ENCODE measurements at regions not wholly inside any gene's neighbourhood (a gene's known extent, or its start where the extent isn't known, plus 50 kb on each side); places are given as distances from the start of the nearest gene placed in this dataset.

- DNase-seq: no peak
- H3K27me3 ChIP-seq (ENCODE audit: low read depth): no peaks in the 10 kb centered on the region
- no peaks in the 10 kb centered on the region for H3K36me3 ChIP-seq
- no peaks in the 10 kb centered on the region for H3K4me1 ChIP-seq
- no peak for TF ChIP-seq CTCF (IDR thresholded peaks at IDR 0.05)
- no peak for ATAC-seq
- intact Hi-C loops (cut with DNase I): no loop called here
- H3K9me3 ChIP-seq: no peaks in the 10 kb centered on the region
- H3K4me3 ChIP-seq: no peak overlapping the region
- no peak overlapping the region for H3K27ac ChIP-seq
Observed at GRCh38 chr5:58317808-58318207, 142.1 kb downstream of the PLK2 start.

GRCh38 chr5:58317009-58317408 is 142.9 kb downstream of the PLK2 start:
- H3K4me3 ChIP-seq: no peak overlapping the region
- intact Hi-C loops (cut with DNase I): no loop called here
- no peaks in the 10 kb centered on the region for H3K36me3 ChIP-seq
- no peaks in the 10 kb centered on the region for H3K9me3 ChIP-seq
- DNase-seq (no peak), ATAC-seq (no peak)
- H3K27me3 ChIP-seq (ENCODE audit: low read depth): no peaks in the 10 kb centered on the region
- no peak overlapping the region for H3K27ac ChIP-seq
- H3K4me1 ChIP-seq: no peaks in the 10 kb centered on the region
- TF ChIP-seq CTCF (IDR thresholded peaks at IDR 0.05): no peak

- no peaks in the 10 kb centered on the region for H3K36me3 ChIP-seq
- H3K4me1 ChIP-seq: no peaks in the 10 kb centered on the region
- H3K27me3 ChIP-seq (ENCODE audit: low read depth): no peaks in the 10 kb centered on the region
- ATAC-seq (no peak), DNase-seq (no peak)
- intact Hi-C loops (cut with DNase I): no loop called here
- no peaks in the 10 kb centered on the region for H3K9me3 ChIP-seq
- TF ChIP-seq CTCF (IDR thresholded peaks at IDR 0.05): no peak
- no peak overlapping the region for H3K4me3 ChIP-seq
- H3K27ac ChIP-seq: no peak overlapping the region
Observed at GRCh38 chr5:58315794-58316193, 144.1 kb downstream of the PLK2 start.

GRCh38 chr5:58314356-58315210 is 145.3 kb downstream of the PLK2 start:
- DNase-seq (no peak), ATAC-seq (peak; percentile 59 to 76)
- no peak overlapping the region for H3K27ac ChIP-seq
- no peak for TF ChIP-seq CTCF (IDR thresholded peaks at IDR 0.05)
- H3K4me1 ChIP-seq: no peaks in the 10 kb centered on the region
- H3K27me3 ChIP-seq (ENCODE audit: low read depth): no peaks in the 10 kb centered on the region
- no peak overlapping the region for H3K4me3 ChIP-seq
- no peaks in the 10 kb centered on the region for H3K36me3 ChIP-seq
- no peaks in the 10 kb centered on the region for H3K9me3 ChIP-seq
- intact Hi-C loops (cut with DNase I): no loop called here

- intact Hi-C loops (cut with DNase I): no loop called here
- H3K9me3 ChIP-seq: no peaks in the 10 kb centered on the region
- no peaks in the 10 kb centered on the region for H3K4me1 ChIP-seq
- ATAC-seq (no peak), DNase-seq (no peak)
- no peaks in the 10 kb centered on the region for H3K27me3 ChIP-seq (ENCODE audit: low read depth)
- H3K36me3 ChIP-seq: no peaks in the 10 kb centered on the region
- H3K4me3 ChIP-seq: no peak overlapping the region
- H3K27ac ChIP-seq: no peak overlapping the region
- no peak for TF ChIP-seq CTCF (IDR thresholded peaks at IDR 0.05)
Observed at GRCh38 chr5:58312299-58312698, 147.6 kb downstream of the PLK2 start.

Data from lower lobe of right lung (tissue), 2 donors.